Panc1 (cell line): ENCODE measurements at regions not wholly inside any gene's neighbourhood (a gene's known extent, or its start where the extent isn't known, plus 50 kb on each side); places are given as distances from the start of the nearest gene placed in this dataset.

Source experiments
- POLR2AphosphoS5 ChIP-seq: IDR thresholded peaks from 2 replicates; pipeline ENCODE4 v1.6.1; 2012; ENCODE audit warnings: mild to moderate bottlenecking, low read depth, low read length, moderate library complexity
- TF ChIP-seq, protein P1 (sequence below): fragments of 450-650 bp; IDR thresholded peaks from 2 replicates; pipeline ENCODE4 v1.5.1; 2017; ENCODE audit warnings: mild to moderate bottlenecking
- TF ChIP-seq, protein P2 (sequence below), 2 experiments: IDR thresholded peaks; 2 replicates each; pipeline ENCODE4 v1.6.1; 2011 to 2012; ENCODE audit warnings: low read depth in 2 of 2, control low read depth in 1 of 2, low read length in 1 of 2, mild to moderate bottlenecking in 1 of 2, moderate library complexity in 1 of 2; ENCODE audit not compliant: insufficient read depth in 1 of 2

DNA sequence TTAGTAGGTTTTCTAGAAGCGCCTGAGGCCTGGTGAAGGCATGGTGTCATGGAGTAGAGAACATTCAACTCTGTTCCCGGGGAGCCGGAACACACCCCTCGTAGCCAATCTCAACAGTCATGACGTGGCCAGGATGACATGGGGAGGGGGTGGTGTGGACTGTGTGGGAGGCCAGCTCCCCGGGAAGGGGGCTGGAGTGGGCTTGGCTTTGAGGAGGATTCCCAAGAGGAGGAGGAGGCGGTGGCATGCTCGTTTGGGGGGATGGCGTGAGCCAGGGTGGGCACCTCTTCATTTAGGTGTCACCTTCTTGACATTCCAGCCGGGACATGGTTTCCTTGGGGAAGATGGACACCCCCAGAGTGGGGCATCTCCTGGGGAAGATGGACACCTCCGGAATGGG lies 257.5 kb downstream of the SEC14L1 start:
- TF ChIP-seq, protein P1, sequence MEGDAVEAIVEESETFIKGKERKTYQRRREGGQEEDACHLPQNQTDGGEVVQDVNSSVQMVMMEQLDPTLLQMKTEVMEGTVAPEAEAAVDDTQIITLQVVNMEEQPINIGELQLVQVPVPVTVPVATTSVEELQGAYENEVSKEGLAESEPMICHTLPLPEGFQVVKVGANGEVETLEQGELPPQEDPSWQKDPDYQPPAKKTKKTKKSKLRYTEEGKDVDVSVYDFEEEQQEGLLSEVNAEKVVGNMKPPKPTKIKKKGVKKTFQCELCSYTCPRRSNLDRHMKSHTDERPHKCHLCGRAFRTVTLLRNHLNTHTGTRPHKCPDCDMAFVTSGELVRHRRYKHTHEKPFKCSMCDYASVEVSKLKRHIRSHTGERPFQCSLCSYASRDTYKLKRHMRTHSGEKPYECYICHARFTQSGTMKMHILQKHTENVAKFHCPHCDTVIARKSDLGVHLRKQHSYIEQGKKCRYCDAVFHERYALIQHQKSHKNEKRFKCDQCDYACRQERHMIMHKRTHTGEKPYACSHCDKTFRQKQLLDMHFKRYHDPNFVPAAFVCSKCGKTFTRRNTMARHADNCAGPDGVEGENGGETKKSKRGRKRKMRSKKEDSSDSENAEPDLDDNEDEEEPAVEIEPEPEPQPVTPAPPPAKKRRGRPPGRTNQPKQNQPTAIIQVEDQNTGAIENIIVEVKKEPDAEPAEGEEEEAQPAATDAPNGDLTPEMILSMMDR: no peak
- TF ChIP-seq POLR2AphosphoS5: no peak
- TF ChIP-seq, protein P2, sequence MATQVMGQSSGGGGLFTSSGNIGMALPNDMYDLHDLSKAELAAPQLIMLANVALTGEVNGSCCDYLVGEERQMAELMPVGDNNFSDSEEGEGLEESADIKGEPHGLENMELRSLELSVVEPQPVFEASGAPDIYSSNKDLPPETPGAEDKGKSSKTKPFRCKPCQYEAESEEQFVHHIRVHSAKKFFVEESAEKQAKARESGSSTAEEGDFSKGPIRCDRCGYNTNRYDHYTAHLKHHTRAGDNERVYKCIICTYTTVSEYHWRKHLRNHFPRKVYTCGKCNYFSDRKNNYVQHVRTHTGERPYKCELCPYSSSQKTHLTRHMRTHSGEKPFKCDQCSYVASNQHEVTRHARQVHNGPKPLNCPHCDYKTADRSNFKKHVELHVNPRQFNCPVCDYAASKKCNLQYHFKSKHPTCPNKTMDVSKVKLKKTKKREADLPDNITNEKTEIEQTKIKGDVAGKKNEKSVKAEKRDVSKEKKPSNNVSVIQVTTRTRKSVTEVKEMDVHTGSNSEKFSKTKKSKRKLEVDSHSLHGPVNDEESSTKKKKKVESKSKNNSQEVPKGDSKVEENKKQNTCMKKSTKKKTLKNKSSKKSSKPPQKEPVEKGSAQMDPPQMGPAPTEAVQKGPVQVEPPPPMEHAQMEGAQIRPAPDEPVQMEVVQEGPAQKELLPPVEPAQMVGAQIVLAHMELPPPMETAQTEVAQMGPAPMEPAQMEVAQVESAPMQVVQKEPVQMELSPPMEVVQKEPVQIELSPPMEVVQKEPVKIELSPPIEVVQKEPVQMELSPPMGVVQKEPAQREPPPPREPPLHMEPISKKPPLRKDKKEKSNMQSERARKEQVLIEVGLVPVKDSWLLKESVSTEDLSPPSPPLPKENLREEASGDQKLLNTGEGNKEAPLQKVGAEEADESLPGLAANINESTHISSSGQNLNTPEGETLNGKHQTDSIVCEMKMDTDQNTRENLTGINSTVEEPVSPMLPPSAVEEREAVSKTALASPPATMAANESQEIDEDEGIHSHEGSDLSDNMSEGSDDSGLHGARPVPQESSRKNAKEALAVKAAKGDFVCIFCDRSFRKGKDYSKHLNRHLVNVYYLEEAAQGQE (IDR thresholded peaks at IDR 0.05; ENCODE audit: insufficient read depth in 1 of 2, low read depth in 2 of 2, low read length in 1 of 2): no peak
